Activated gamma-delta T cell treated with Interleukin-2 at 50 U/mL for 16 hours (primary cell): ENCODE measurements at regions not wholly inside any gene's neighbourhood (a gene's known extent, or its start where the extent isn't known, plus 50 kb on each side); places are given as distances from the start of the nearest gene placed in this dataset.
A peak's percentile ranks its signal among the peaks of the same experiment; 100 is the strongest.

Experiments used
- DNase-seq: peaks from one replicate; pipeline ENCODE4 v3.0.0-alpha.2; 2020

- no peak for DNase-seq
Measured at GRCh38 chr15:56868170-56868569, 50.3 kb upstream of the TCF12 start.

- no peak for DNase-seq
Measured at GRCh38 chr15:56866803-56867202, 51.6 kb upstream of the TCF12 start.

- no peak for DNase-seq
Measured at GRCh38 chr15:56857828-56858227, 60.6 kb upstream of the TCF12 start.

GRCh38 chr15:56856934-56857333 is 61.5 kb upstream of the TCF12 start:
- DNase-seq, result no peak

GRCh38 chr15:56844892-56845291 is 73.6 kb upstream of the TCF12 start:
- no peak for DNase-seq

GRCh38 chr15:56844471-56844870 is 74.0 kb upstream of the TCF12 start:
- DNase-seq, result no peak

GRCh38 chr15:56839641-56840040 is 78.8 kb upstream of the TCF12 start:
- DNase-seq, result no peak

GRCh38 chr15:56839099-56839498 is 79.3 kb upstream of the TCF12 start:
- DNase-seq, result no peak

GRCh38 chr15:56838085-56838484 is 80.4 kb upstream of the TCF12 start:
- DNase-seq, result no peak

- DNase-seq, result no peak
Measured at GRCh38 chr15:56837273-56837672, 81.2 kb upstream of the TCF12 start.

GRCh38 chr15:56835718-56836171 is 82.7 kb upstream of the TCF12 start:
- no peak for DNase-seq

GRCh38 chr15:56832125-56832524 is 86.3 kb upstream of the TCF12 start:
- no peak for DNase-seq

GRCh38 chr15:56831467-56832005 is 86.9 kb upstream of the TCF12 start:
- no peak for DNase-seq

GRCh38 chr15:56824175-56824574 is 90.9 kb upstream of the ZNF280D start:
- DNase-seq, result no peak

GRCh38 chr15:56821721-56822425 is 88.6 kb upstream of the ZNF280D start:
- peak; percentile 49 for DNase-seq

GRCh38 chr15:56820333-56820732 is 87.0 kb upstream of the ZNF280D start:
- DNase-seq, result no peak

GRCh38 chr15:56817321-56818080 is 84.2 kb upstream of the ZNF280D start:
- DNase-seq, result no peak

GRCh38 chr15:56816781-56817180 is 83.5 kb upstream of the ZNF280D start:
- DNase-seq, result no peak

- DNase-seq, result no peak
Measured at GRCh38 chr15:56815247-56815646, 81.9 kb upstream of the ZNF280D start.

GRCh38 chr15:56814429-56814828 is 81.1 kb upstream of the ZNF280D start:
- no peak for DNase-seq

GRCh38 chr15:56813995-56814394 is 80.7 kb upstream of the ZNF280D start:
- no peak for DNase-seq

- DNase-seq, result no peak
Measured at GRCh38 chr15:56812961-56813360, 79.7 kb upstream of the ZNF280D start.

GRCh38 chr15:56812221-56812620 is 78.9 kb upstream of the ZNF280D start:
- DNase-seq, result no peak

- no peak for DNase-seq
Measured at GRCh38 chr15:56811586-56811985, 78.3 kb upstream of the ZNF280D start.
